Frontal cortex (tissue), 3 donors: ENCODE measurements at regions not wholly inside any gene's neighbourhood (a gene's known extent, or its start where the extent isn't known, plus 50 kb on each side); places are given as distances from the start of the nearest gene placed in this dataset.

Source experiments
- DNase-seq, 2 donors: peaks; one replicate each; pipeline ENCODE4 v3.0.0; 2012; ENCODE audit warnings: low spot score in 2 of 2
- FAIRE-seq: peaks from 2 replicates; lab custom pipeline; 2012; peaks lifted over from hg19 to GRCh38; lab: Jason Lieb, UNC
- donor health status: control.
- donor health status: control.
- donor health status: control.

DNA sequence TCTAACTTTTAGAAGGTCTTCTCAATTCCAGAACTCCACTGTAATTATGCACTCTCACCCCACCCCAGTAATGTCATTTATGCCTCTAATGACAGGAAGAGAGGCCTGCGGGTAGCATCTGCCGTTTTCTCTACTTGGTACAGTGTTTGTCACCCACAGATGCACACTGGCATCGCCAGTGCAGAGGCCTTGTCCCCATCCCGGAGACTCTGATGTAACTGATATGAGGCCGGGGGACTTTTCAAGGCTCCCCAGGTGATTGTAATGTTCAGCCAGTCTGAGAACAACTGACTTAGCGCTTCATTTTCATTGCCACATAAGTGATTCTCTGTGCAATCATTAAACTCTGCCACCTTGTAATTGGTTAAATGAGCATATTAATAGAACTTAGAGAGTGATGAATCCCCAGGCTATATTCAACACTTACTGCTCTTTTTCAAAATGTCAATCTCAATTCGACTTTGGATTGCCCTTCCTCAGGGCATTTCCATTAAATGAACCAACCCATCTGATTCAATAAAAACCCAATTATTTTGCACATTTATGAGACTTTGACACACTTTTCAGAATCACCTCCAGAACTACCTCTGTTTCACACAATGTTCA is 113.2 kb downstream of the HERPUD2 start:
- no peak for DNase-seq
- no peak for FAIRE-seq

DNA sequence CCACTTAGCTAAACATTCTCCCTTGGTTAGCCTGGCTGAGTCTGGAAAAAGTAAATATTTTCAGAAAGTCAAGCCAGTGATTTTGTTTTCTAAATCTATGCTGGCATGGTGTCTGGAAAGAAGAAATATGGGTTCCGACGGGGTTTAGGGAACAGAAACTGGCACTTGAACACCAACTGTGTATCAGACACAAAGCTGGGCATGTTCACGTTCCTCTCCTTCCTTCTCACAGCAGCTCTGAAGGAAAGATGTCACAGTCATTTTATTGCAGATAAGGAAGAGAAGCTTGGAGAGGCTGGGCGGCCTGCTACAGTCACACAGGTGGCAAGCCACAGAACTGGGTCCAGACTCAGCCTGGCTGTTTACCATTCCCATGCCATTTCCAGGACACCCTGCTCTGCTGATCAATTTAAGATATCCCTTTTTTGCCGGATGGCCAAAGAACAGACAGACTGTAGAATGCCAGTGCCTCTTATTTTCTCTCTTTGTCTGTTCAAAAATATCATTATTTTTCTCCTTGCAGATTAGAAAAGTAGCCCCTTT is 118.8 kb downstream of the HERPUD2 start:
- FAIRE-seq (no peak), DNase-seq (no peak)

DNA sequence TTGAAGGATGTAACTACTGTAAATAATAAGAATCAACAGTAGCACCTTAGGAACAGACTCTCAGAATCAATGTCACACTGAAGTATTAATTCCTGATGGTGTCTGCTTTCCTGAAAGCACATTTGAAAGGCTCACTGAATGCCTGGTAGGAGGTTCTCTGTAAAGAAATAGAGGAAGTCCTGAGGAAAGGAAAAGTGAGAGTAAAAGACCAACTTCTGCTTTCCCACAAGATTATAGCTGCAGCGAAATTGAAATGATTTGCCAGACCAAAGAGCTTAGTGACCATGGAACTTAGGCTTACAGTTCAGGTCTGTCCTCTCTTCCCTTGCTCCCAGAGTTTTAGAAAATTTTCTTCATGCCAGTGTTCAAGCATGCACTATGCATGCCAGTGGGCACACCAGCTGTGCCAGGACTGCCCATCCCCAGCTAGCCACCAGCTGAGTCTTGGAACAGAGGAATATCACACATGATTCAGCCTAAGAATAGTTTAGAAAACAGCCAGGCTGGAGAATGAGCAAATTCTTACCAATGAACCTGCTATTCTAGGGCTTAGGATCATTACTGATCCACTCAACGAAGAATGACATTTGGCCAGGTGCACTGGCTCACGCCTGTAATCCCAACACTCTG is 123.2 kb downstream of the HERPUD2 start:
- FAIRE-seq, result no peak

DNA sequence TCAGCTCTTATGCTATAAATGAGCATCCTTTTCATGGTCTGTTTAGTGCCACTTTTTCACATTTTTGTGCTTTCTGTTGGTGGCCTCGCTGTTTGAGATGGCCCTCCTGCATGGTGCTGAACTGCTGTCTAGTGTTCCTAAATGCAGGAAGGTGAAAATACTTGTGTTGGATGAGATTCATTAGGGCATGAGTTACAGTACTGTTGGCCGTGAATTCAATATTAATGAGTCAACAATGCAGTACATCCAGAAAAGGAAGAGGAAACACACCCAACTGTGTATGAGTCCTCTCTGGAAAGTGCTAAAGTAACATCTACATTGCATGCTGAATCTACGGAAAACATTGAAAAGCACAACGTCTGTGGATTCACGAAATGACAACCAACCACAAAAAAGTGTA is 124.0 kb downstream of the HERPUD2 start:
- DNase-seq (no peak), FAIRE-seq (no peak)

More for the DNA sequence above, 123.2 kb downstream of the HERPUD2 start:
- no peak for DNase-seq

DNA sequence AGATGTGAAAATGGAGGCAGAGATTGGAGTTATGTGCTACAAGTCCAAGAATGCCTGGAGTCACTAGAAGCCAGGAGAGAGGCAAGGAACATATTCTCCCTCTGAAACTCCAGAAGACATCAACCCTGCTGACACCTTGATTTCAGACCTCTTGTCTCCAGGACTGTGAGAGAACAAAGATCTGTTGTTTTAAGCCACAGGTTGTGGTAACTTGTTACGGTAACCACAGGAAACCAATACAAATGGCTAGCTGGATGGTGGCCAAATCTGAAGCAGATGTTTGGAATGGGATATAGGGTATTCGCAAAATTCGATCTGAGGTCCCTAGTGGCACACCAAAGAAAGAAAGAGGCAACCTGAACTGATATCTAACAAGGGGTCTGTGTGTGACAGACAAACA is 129.0 kb downstream of the HERPUD2 start:
- FAIRE-seq, result no peak
- no peak for DNase-seq

DNA sequence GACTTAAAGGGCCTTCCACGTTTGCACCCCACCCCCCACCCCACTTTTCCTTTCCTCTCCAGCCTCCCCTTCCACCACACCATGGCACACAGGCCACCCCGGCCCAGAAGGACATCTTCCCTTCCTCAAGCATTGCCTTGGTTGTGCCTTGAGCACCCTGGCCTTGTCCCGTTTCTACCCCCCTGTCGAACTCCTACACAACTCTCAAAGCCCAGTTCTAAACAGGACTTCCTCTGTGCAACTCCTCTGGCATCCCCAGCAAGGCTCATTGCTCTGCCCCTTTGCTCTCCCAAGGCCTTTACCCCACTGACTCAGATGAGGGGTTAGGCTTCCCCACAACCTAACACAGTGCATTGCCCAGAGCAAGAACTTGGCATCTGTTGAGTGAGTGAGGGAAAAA is 136.1 kb downstream of the HERPUD2 start:
- DNase-seq (no peak), FAIRE-seq (no peak)

- FAIRE-seq (no peak), DNase-seq (no peak)
These were observed 138.1 kb downstream of the HERPUD2 start for GRCh38 chr7:35556515-35557471.

DNA sequence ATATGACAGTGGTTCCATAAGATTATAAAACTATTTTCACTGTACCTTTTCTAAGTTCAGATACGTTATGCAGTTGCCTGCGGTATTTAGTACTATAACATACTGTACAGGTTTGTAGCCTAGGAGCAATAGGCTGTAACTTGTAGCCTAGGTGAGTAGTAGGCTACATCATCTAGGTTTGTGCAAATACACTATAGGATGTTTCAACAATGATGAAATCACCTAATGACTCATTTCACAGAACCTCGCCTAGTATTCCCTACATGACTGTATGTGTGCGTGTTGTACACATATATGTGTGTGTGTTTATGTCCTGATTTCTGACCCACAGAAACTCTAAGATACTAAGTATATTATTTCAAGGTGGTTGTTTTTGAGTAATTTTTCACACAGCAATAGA is 139.0 kb downstream of the HERPUD2 start:
- no peak for FAIRE-seq

DNA sequence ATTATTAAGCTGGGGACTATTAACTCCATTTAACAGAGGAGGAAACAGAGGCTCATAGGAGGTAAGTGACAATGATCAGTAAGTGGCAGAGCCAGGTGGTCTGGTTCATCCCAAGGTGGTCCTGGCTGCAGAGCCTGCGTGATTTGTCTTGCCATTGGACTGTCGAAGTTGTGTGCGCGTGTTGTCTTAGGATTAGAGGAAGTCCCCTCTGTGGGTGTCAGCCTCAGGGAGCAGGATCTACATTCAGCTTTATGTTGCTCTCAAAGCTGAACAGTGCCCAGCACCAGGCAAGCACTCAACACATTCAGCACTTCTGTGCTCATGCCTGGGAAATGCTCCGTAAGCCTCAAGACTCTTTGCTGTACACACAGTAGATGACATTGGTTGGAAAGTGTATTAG is 139.5 kb downstream of the HERPUD2 start:
- DNase-seq (no peak), FAIRE-seq (no peak)

More for the DNA sequence above, 139.0 kb downstream of the HERPUD2 start:
- no peak for DNase-seq

GRCh38 chr7:35553519-35553918 is 141.4 kb downstream of the HERPUD2 start:
- no peak for FAIRE-seq

GRCh38 chr7:35552691-35553090 is 142.2 kb downstream of the HERPUD2 start:
- DNase-seq (no peak), FAIRE-seq (no peak)

More at GRCh38 chr7:35553519-35553918, 141.4 kb downstream of the HERPUD2 start:
- DNase-seq, result no peak

DNA sequence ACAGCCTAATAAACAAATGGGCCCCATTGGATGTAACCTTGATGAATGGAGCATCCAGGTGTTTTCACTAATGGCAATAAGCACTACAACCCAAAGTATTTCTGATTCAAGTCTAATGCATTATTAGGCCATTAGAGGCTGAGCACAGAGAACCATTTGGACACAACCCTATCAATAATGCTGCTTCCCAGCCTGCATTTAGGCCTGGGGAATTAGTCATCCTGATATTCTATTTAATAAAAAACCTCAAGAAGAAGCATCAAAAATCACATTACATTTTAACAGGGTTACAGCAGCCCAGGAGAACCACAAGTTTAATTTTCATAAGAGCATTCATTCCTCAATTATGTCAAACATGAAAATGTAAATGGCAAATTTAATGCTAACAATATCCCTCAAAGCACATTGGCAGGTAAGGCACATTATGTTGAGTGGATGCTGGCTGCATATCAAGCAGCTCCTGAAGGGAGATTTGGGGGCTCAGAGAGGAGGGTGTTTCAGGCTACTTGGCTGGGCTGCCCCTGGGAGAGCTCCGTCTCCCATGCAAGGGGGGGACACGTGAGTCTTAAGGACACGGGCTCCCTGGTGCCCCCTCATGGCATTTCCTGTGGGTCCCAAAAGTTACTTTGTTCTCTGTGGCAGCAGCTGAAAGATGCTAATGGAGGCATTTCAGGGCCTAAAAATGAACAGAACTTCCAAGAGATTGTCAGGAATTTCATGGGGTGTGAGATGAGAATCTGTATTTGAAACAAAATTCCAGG is 143.4 kb downstream of the HERPUD2 start:
- DNase-seq (no peak), FAIRE-seq (no peak)

DNA sequence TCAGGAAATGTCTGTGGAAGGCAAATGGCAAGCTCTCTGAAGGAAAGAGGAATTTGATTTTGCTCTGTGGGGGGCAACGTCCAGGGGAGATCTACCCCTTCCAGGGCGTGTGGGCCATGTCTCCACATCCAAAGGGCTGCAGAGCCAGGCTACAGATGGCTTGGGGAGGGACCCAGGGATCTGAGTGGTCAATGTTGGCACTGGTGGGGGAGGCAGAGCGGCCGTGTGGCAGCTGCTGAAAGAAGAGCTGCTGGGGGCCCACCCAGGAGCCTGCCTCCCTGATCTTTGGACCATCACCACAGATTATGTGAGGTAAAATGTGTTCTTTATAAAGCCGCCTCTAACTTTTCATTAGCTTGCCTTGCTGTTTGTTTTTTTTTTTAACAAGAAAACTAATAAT is 144.1 kb downstream of the HERPUD2 start:
- DNase-seq (no peak), FAIRE-seq (no peak)

- DNase-seq (no peak), FAIRE-seq (no peak)
These were observed 145.2 kb downstream of the HERPUD2 start for GRCh38 chr7:35549781-35550180.

DNA sequence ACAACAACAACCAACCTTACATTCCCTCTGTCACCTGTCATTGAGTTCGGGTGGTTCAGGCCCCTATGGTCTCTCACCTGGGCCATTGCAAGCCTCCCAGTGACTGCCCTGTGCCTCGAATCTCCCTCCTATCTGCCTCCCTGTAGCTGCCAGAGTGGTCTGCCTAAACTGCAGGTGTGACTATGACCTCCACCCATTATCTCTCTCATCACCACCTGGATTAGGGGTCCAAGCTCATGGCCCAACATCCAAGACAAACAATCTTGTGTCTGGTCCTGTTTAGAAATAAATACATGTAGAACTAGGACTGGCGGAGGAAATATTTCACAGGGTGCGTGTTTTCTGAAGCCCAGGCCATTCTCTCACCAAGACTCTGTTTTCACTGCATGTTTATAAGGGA is 146.6 kb downstream of the HERPUD2 start:
- DNase-seq, result no peak
- FAIRE-seq, result no peak

- FAIRE-seq (no peak), DNase-seq (no peak)
These were observed 148.1 kb downstream of the HERPUD2 start for GRCh38 chr7:35546691-35547429.

GRCh38 chr7:35545831-35546230 is 149.1 kb downstream of the HERPUD2 start:
- no peak for DNase-seq
- FAIRE-seq, result no peak

DNA sequence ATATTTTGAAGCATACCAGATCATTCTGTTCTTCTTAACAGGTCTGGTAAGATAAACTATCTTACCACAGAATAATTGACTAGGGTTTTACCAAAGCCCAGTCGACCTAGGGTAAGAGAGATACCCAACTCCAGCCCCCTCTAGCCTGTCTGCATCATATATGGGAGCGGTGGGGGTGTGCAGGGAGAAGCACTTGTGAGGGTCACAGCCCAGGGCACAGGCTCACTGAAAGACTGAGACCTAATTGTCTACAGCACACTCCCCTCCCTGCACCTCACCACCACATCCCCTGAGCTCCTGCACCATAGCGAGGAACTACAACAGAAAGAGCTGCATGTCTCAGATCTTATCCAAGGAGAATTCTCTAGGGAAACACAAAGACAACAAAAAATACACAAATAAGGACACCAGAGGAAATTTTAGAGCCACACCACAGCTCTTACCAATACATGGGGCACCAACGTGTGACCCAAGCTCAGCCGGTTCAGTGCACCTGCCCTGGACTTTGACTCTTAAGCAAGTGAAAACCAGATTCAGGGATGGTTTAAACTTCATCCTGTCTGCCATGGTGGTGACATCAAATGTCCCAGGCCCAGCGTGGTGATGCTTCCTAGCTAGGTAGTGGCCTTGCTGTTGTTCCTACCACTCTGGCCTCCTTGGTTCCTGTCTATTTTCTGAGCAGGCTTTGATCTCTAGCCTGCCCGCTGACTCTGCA is 150.8 kb downstream of the HERPUD2 start:
- DNase-seq, result no peak
- no peak for FAIRE-seq
